ENCODE measurements at regions not wholly inside any gene's neighbourhood (a gene's known extent, or its start where the extent isn't known, plus 50 kb on each side); places are given as distances from the start of the nearest gene placed in this dataset.
"Not testable (repeated sequence)": the region's sequence is repeated elsewhere in the genome, so short reads cannot be mapped to it uniquely, and the experiment has no call there.

GRCh38 chr10:59975918-59976317, 69.6 kb upstream of the CCDC6 start:
- H3K4me3 ChIP-seq (ENCODE audit: low read depth, low read length); H3K4me2 ChIP-seq (ENCODE audit: low read length); H3K27me3 ChIP-seq (ENCODE audit: control insufficient read depth, insufficient read depth, low read length); H3K9me3 ChIP-seq (ENCODE audit: control insufficient read depth, low read length); H3K36me3 ChIP-seq (ENCODE audit: control insufficient read depth, insufficient read depth, low read length); H3K27ac ChIP-seq; H3K9ac ChIP-seq; H3K79me2 ChIP-seq; H2AFZ ChIP-seq; H3K4me1 ChIP-seq: not testable (repeated sequence)

- Histone ChIP-seq H3K27me3 (ENCODE audit: control insufficient read depth, insufficient read depth, low read length) (no peaks in the 10 kb centered on the region), H3K27ac (no peak overlapping the region), H2AFZ (no peak overlapping the region), H3K79me2 (no peaks in the 10 kb centered on the region), H3K4me1 (peaks cover under 1% of the 10 kb centered on the region), H3K9me3 (ENCODE audit: control insufficient read depth, low read length) (no peaks in the 10 kb centered on the region), H3K9ac (no peak overlapping the region), H3K36me3 (ENCODE audit: control insufficient read depth, insufficient read depth, low read length) (no peaks in the 10 kb centered on the region), H3K4me2 (ENCODE audit: low read length) (no peak overlapping the region), H3K4me3 (ENCODE audit: low read depth, low read length) (no peak overlapping the region)
- no peak for TF ChIP-seq CTCF (IDR thresholded peaks at IDR 0.05)
Measured at GRCh38 chr10:59971915-59972314, 65.6 kb upstream of the CCDC6 start.

DNA sequence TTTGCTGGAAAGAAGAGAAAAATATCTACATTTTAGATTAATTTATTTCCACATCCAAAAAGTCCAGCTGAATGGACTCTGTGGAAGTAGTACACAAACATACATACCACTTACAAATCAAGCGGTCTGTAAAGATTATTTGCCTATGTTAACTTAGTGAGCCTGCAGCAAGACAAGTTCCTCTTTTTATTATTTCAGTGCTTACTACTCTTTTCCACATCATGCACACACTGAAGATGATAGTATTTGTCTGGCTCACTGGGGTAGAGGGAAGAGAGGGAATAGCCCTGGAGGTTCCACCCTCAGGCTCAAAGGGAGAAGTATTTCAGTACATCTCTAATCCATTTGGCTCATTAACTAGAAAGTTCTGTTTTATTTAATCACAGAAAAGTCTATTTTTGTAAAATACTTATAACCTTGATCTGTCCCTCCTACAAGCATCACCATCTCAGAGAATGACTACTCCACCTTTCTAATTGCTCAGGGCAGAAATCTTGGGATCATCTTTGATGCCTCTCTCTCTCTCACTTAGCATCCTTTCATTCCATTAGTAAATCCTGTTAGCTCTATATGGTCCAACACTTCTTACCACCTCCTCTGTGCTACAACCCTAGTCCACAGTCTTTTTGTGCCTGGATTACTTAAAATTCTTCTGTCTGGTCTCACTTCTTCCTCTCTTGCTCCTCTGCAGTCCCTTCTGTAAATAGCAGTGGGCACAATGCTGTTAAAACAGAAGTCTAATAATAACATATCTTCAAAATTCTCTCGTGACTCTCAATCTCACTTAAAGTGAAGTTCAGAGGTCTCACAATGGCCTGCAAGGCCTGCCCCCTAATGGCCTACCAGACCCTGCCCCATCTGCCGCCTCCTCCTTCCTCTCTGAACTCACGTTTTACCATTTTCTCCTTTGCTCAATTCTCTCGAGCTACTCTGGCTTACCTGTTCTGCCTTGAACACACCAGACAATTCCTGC, 64.3 kb upstream of the CCDC6 start:
- no peaks in the 10 kb centered on the region for H3K36me3 ChIP-seq (ENCODE audit: control insufficient read depth, insufficient read depth, low read length)
- TF ChIP-seq CTCF (IDR thresholded peaks at IDR 0.05): no peak
- no peak overlapping the region for H3K9ac ChIP-seq
- H3K79me2 ChIP-seq: no peaks in the 10 kb centered on the region
- no peaks in the 10 kb centered on the region for H3K27me3 ChIP-seq (ENCODE audit: control insufficient read depth, insufficient read depth, low read length)
- H3K4me3 ChIP-seq (ENCODE audit: low read depth, low read length): no peak overlapping the region
- H2AFZ ChIP-seq: no peak overlapping the region
- H3K27ac ChIP-seq: no peak overlapping the region
- no peak overlapping the region for H3K4me2 ChIP-seq (ENCODE audit: low read length)
- no peaks in the 10 kb centered on the region for H3K9me3 ChIP-seq (ENCODE audit: control insufficient read depth, low read length)
- H3K4me1 ChIP-seq: peaks cover 8% of the 10 kb centered on the region

GRCh38 chr10:59968705-59969104, 62.3 kb upstream of the CCDC6 start:
- peaks cover 20% of the 10 kb centered on the region for H3K4me1 ChIP-seq
- H3K4me2 ChIP-seq (ENCODE audit: low read length): no peak overlapping the region
- no peak overlapping the region for H3K27ac ChIP-seq
- H2AFZ ChIP-seq: no peak overlapping the region
- H3K27me3 ChIP-seq (ENCODE audit: control insufficient read depth, insufficient read depth, low read length): no peaks in the 10 kb centered on the region
- no peaks in the 10 kb centered on the region for H3K9me3 ChIP-seq (ENCODE audit: control insufficient read depth, low read length)
- H3K9ac ChIP-seq: no peak overlapping the region
- H3K79me2 ChIP-seq: no peaks in the 10 kb centered on the region
- no peak overlapping the region for H3K4me3 ChIP-seq (ENCODE audit: low read depth, low read length)
- no peak for TF ChIP-seq CTCF (IDR thresholded peaks at IDR 0.05)
- no peaks in the 10 kb centered on the region for H3K36me3 ChIP-seq (ENCODE audit: control insufficient read depth, insufficient read depth, low read length)

GRCh38 chr10:59967079-59967478, 60.7 kb upstream of the CCDC6 start:
- H3K9me3 ChIP-seq (ENCODE audit: control insufficient read depth, low read length): no peaks in the 10 kb centered on the region
- no peak for TF ChIP-seq CTCF (IDR thresholded peaks at IDR 0.05)
- H3K4me2 ChIP-seq (ENCODE audit: low read length): peak overlapping the region; percentile 44
- no peaks in the 10 kb centered on the region for H3K27me3 ChIP-seq (ENCODE audit: control insufficient read depth, insufficient read depth, low read length)
- H3K79me2 ChIP-seq: no peaks in the 10 kb centered on the region
- peaks cover 20% of the 10 kb centered on the region for H3K4me1 ChIP-seq
- H3K27ac ChIP-seq: peak overlapping the region; percentile 24
- H2AFZ ChIP-seq: no peak overlapping the region
- no peaks in the 10 kb centered on the region for H3K36me3 ChIP-seq (ENCODE audit: control insufficient read depth, insufficient read depth, low read length)
- H3K4me3 ChIP-seq (ENCODE audit: low read depth, low read length): no peak overlapping the region
- H3K9ac ChIP-seq: no peak overlapping the region

All from parathyroid adenoma (tissue), 2 donors.